Neural cell (in vitro differentiated cells): ENCODE measurements at regions not wholly inside any gene's neighbourhood (a gene's known extent, or its start where the extent isn't known, plus 50 kb on each side); places are given as distances from the start of the nearest gene placed in this dataset.
A peak's percentile ranks its signal among the peaks of the same experiment; 100 is the strongest.

Experiments used
- H2AFZ ChIP-seq: fragments of 200-600, 300-800 bp; sonication (generic), shearing (Covaris generic); 2 replicates; pipeline ENCODE4 v1.6.0; 2014; ENCODE audit warnings: low read depth, mild to moderate bottlenecking, antibody characterized with exemption, low read length, moderate library complexity
- H3F3A ChIP-seq: fragments of 200-600 bp; shearing (Covaris generic); 2 replicates; pipeline ENCODE4 v1.6.1; 2016; ENCODE audit warnings: mild to moderate bottlenecking, moderate library complexity, mixed read lengths, antibody characterized with exemption, low read length; ENCODE audit not compliant: insufficient read depth, poor library complexity, severe bottlenecking
- H3K27ac ChIP-seq: fragments of 200-600, 300-800 bp; sonication (generic), shearing (Covaris generic); 2 replicates; pipeline ENCODE4 v1.5.1; 2014; ENCODE audit warnings: mild to moderate bottlenecking, low read length, moderate library complexity
- H3K27me3 ChIP-seq: fragments of 300-800, 200-600 bp; sonication (generic), shearing (Covaris generic); 2 replicates; pipeline ENCODE4 v1.6.0; 2014; ENCODE audit warnings: mild to moderate bottlenecking, low read depth, low read length, moderate library complexity; ENCODE audit not compliant: insufficient read depth
- H3K36me3 ChIP-seq: fragments of 300-800, 200-600 bp; sonication (generic), shearing (Covaris generic); 2 replicates; pipeline ENCODE4 v1.5.1; 2014; ENCODE audit warnings: mild to moderate bottlenecking, antibody characterized with exemption, low read length, moderate library complexity; ENCODE audit not compliant: insufficient read depth
- H3K4me2 ChIP-seq: fragments of 300-800, 200-600 bp; sonication (generic), shearing (Covaris generic); 2 replicates; pipeline ENCODE4 v1.6.0; 2014; ENCODE audit warnings: mild to moderate bottlenecking, low read length
- H3K4me3 ChIP-seq: fragments of 300-800, 200-600 bp; sonication (generic), shearing (Covaris generic); 2 replicates; pipeline ENCODE4 v1.5.1; 2014; ENCODE audit warnings: mild to moderate bottlenecking, low read length, moderate library complexity
- H3K79me2 ChIP-seq: fragments of 200-600 bp; shearing (Covaris generic); replicated peaks from 2 replicates; pipeline ENCODE4 v1.6.0; 2014; ENCODE audit warnings: mild to moderate bottlenecking, low read length, moderate library complexity; ENCODE audit not compliant: insufficient read depth
- H3K9ac ChIP-seq: fragments of 300-800, 200-600 bp; sonication (generic), shearing (Covaris generic); 2 replicates; pipeline ENCODE4 v1.6.1; 2016; ENCODE audit warnings: mild to moderate bottlenecking, low read length, mixed read lengths
- H3K9me2 ChIP-seq: fragments of 200-600 bp; shearing (Covaris generic); 2 replicates; pipeline ENCODE4 v1.6.1; 2016; ENCODE audit warnings: mild to moderate bottlenecking, low read length, mixed read lengths; ENCODE audit not compliant: insufficient read depth
- H3K9me3 ChIP-seq: fragments of 200-600, 300-800 bp; sonication (generic), shearing (Covaris generic); 2 replicates; pipeline ENCODE4 v1.6.1; 2016; ENCODE audit warnings: mild to moderate bottlenecking, mixed run types, low read length, moderate library complexity, mixed read lengths
- H4K20me1 ChIP-seq: fragments of 200-600 bp; shearing (Covaris generic); 2 replicates; pipeline ENCODE4 v1.6.1; 2016; ENCODE audit warnings: mild to moderate bottlenecking, mixed run types; ENCODE audit not compliant: insufficient read depth
- EP300 ChIP-seq: fragments of 450-650 bp; conservative IDR thresholded peaks from 2 replicates; pipeline ENCODE4 v1.6.1; 2014; ENCODE audit warnings: antibody characterized with exemption, mild to moderate bottlenecking, moderate library complexity; ENCODE audit not compliant: poor library complexity, severe bottlenecking
- EZH2 ChIP-seq: fragments of 200-600, 300-800 bp; shearing (Covaris generic), sonication (generic); IDR thresholded peaks from 2 replicates; pipeline ENCODE4 v1.6.1; 2014; ENCODE audit warnings: antibody characterized with exemption, low read length, borderline replicate concordance, mild to moderate bottlenecking; ENCODE audit not compliant: insufficient read depth, poor library complexity, severe bottlenecking
- MXI1 ChIP-seq: fragments of 450-650 bp; conservative IDR thresholded peaks from 2 replicates; pipeline ENCODE4 v1.6.1; 2014; ENCODE audit warnings: antibody characterized with exemption, mild to moderate bottlenecking; ENCODE audit not compliant: poor library complexity, severe bottlenecking
- POLR2AphosphoS5 ChIP-seq: IDR thresholded peaks from 2 replicates; pipeline ENCODE4 v1.6.1; 2012
- RAD21 ChIP-seq: fragments of 450-650 bp; conservative IDR thresholded peaks from 2 replicates; pipeline ENCODE4 v1.6.1; 2014; ENCODE audit warnings: antibody characterized with exemption, mild to moderate bottlenecking, moderate library complexity
- SMC3 ChIP-seq: fragments of 450-650 bp; conservative IDR thresholded peaks from 2 replicates; pipeline ENCODE4 v1.6.1; 2014; ENCODE audit warnings: antibody characterized with exemption, mild to moderate bottlenecking, moderate library complexity; ENCODE audit not compliant: poor library complexity
- TAF1 ChIP-seq: IDR thresholded peaks from 2 replicates; pipeline ENCODE4 v1.6.1; 2012; ENCODE audit warnings: low read depth
- TF ChIP-seq, protein P1 (sequence below): fragments of 450-650 bp; IDR thresholded peaks from 2 replicates; pipeline ENCODE4 v1.5.1; 2014; ENCODE audit warnings: antibody characterized with exemption, mild to moderate bottlenecking, moderate library complexity; ENCODE audit not compliant: poor library complexity, severe bottlenecking
- TF ChIP-seq, protein P2 (sequence below): IDR thresholded peaks from 2 replicates; pipeline ENCODE4 v1.6.1; 2012; ENCODE audit warnings: borderline replicate concordance

DNA sequence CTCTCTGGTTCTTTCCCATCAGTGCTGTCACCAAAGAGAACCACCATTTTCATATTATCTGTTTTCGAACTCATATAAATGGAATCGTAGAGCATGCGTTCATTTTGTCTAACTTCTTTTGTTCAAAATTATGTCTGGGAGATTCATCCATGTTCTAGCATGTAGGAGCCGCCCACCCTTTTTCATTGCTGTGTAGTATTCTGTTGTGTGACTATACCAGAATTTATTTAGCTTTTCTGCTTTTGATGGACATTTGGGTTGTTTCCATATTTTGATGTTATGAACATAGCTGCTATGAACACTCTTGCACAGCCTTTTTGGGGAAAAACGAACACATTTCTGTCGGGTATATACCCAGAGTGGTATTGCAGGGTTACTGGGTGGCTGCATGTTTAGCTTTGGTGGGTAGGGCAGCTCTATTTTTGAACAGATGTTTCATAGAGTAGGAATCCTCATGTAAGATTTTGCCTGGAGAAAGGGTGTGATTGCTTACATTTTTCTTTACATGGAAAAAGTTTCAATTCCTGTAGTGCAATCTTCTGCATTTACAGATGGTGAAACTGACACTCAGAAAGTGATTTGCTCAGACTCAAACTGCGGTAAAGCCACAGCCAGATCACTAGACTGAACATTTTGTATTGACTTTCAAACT is 100.2 kb upstream of the IL12B start:
- no peaks in the 10 kb centered on the region for H3K9me2 ChIP-seq

DNA sequence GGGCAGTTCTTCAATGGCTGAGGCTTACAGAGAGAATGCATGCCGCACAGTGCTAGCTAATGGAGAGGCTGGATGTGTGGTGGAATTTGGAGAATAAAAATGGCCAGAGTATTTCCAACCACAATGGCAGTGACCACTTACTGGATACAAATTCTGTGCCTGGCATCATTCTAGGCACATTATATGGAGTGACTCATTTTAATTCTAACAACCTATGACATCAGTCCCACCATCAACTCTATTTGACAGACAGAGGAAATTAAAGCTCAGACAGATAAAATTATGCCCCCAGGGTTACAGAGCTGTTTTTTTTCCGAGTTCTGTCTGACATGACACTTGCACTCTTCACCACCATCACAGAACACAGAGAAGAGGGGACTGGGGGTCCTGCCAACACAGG is 105.6 kb upstream of the IL12B start:
- Histone ChIP-seq H3K9ac (no peak overlapping the region), H3K27ac (no peak overlapping the region), H3K79me2 (no peaks in the 10 kb centered on the region), H2AFZ (no peak overlapping the region), H3K9me3 (no peaks in the 10 kb centered on the region), H3K27me3 (no peaks in the 10 kb centered on the region), H3K36me3 (no peaks in the 10 kb centered on the region), H3K4me3 (no peak overlapping the region), H3K9me2 (no peaks in the 10 kb centered on the region), H3F3A (no peaks in the 10 kb centered on the region), H4K20me1 (no peaks in the 10 kb centered on the region), H3K4me2 (no peak overlapping the region)
- TF ChIP-seq EP300, result peak; percentile 54
- TF ChIP-seq SMC3, result no peak

More for the DNA sequence above, 100.2 kb upstream of the IL12B start:
- Histone ChIP-seq H3F3A (no peaks in the 10 kb centered on the region), H3K27me3 (no peaks in the 10 kb centered on the region), H3K9me3 (no peaks in the 10 kb centered on the region), H3K79me2 (no peaks in the 10 kb centered on the region), H3K4me2 (no peak overlapping the region), H2AFZ (no peak overlapping the region), H3K27ac (no peak overlapping the region), H3K4me3 (no peak overlapping the region), H3K36me3 (no peaks in the 10 kb centered on the region), H4K20me1 (no peaks in the 10 kb centered on the region), H3K9ac (no peak overlapping the region)
- TF ChIP-seq TAF1, result no peak
- TF ChIP-seq, protein P1, sequence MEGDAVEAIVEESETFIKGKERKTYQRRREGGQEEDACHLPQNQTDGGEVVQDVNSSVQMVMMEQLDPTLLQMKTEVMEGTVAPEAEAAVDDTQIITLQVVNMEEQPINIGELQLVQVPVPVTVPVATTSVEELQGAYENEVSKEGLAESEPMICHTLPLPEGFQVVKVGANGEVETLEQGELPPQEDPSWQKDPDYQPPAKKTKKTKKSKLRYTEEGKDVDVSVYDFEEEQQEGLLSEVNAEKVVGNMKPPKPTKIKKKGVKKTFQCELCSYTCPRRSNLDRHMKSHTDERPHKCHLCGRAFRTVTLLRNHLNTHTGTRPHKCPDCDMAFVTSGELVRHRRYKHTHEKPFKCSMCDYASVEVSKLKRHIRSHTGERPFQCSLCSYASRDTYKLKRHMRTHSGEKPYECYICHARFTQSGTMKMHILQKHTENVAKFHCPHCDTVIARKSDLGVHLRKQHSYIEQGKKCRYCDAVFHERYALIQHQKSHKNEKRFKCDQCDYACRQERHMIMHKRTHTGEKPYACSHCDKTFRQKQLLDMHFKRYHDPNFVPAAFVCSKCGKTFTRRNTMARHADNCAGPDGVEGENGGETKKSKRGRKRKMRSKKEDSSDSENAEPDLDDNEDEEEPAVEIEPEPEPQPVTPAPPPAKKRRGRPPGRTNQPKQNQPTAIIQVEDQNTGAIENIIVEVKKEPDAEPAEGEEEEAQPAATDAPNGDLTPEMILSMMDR, result no peak
- TF ChIP-seq, protein P2, sequence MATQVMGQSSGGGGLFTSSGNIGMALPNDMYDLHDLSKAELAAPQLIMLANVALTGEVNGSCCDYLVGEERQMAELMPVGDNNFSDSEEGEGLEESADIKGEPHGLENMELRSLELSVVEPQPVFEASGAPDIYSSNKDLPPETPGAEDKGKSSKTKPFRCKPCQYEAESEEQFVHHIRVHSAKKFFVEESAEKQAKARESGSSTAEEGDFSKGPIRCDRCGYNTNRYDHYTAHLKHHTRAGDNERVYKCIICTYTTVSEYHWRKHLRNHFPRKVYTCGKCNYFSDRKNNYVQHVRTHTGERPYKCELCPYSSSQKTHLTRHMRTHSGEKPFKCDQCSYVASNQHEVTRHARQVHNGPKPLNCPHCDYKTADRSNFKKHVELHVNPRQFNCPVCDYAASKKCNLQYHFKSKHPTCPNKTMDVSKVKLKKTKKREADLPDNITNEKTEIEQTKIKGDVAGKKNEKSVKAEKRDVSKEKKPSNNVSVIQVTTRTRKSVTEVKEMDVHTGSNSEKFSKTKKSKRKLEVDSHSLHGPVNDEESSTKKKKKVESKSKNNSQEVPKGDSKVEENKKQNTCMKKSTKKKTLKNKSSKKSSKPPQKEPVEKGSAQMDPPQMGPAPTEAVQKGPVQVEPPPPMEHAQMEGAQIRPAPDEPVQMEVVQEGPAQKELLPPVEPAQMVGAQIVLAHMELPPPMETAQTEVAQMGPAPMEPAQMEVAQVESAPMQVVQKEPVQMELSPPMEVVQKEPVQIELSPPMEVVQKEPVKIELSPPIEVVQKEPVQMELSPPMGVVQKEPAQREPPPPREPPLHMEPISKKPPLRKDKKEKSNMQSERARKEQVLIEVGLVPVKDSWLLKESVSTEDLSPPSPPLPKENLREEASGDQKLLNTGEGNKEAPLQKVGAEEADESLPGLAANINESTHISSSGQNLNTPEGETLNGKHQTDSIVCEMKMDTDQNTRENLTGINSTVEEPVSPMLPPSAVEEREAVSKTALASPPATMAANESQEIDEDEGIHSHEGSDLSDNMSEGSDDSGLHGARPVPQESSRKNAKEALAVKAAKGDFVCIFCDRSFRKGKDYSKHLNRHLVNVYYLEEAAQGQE, result no peak
- TF ChIP-seq MXI1, result no peak
- TF ChIP-seq RAD21, result no peak
- TF ChIP-seq POLR2AphosphoS5, result no peak
- no peak for TF ChIP-seq SMC3
- TF ChIP-seq EP300, result no peak
- TF ChIP-seq EZH2, result no peak

DNA sequence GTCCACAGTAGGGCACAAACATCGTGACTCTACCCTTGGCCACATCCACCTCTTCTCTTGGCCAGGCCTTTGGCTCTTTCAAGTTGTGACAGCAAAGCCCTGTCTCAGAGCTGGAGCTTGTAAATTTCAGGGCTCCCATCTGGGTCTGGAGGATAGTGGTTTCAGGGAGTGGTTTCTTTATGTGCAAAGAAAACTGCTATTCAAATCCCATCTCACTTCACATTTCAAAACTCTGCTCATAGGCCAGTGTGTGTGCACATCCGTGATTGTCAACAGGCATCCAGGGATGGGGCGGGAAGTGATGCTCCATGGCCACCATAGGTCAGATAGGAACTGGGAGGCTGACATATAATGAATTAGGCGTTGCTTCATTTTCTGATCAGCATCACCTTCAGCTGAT is 107.8 kb upstream of the IL12B start:
- TF ChIP-seq TAF1, result no peak
- no peak for TF ChIP-seq SMC3
- H4K20me1 ChIP-seq, result no peaks in the 10 kb centered on the region
- H3F3A ChIP-seq, result no peaks in the 10 kb centered on the region
- no peak overlapping the region for H3K4me2 ChIP-seq
- H3K9ac ChIP-seq, result no peak overlapping the region
- no peaks in the 10 kb centered on the region for H3K36me3 ChIP-seq
- H3K9me2 ChIP-seq, result no peaks in the 10 kb centered on the region
- H3K4me3 ChIP-seq, result no peak overlapping the region
- H2AFZ ChIP-seq, result no peak overlapping the region
- H3K27ac ChIP-seq, result no peak overlapping the region
- no peaks in the 10 kb centered on the region for H3K79me2 ChIP-seq
- no peaks in the 10 kb centered on the region for H3K9me3 ChIP-seq
- H3K27me3 ChIP-seq, result no peaks in the 10 kb centered on the region
